Loucy (cell line): ENCODE measurements at regions not wholly inside any gene's neighbourhood (a gene's known extent, or its start where the extent isn't known, plus 50 kb on each side); places are given as distances from the start of the nearest gene placed in this dataset.

Source experiments
- H2AFZ ChIP-seq: fragments of 200-600 bp; sonication (generic); 2 replicates; pipeline ENCODE4 v1.6.0; 2016; ENCODE audit warnings: antibody characterized with exemption, mild to moderate bottlenecking, low read length, moderate library complexity
- H3F3A ChIP-seq: fragments of 200-600 bp; 2 replicates; pipeline ENCODE4 v1.6.0; 2016; ENCODE audit warnings: antibody characterized with exemption, low read depth, mild to moderate bottlenecking
- H3K27me3 ChIP-seq: fragments of 200-600 bp; sonication (generic); 2 replicates; pipeline ENCODE4 v1.6.1; 2014; ENCODE audit warnings: low read length, mild to moderate bottlenecking; ENCODE audit not compliant: insufficient read depth, poor library complexity, severe bottlenecking
- H3K36me3 ChIP-seq: fragments of 200-600 bp; sonication (generic); 2 replicates; pipeline ENCODE4 v1.6.1; 2016; ENCODE audit warnings: low read length; ENCODE audit not compliant: insufficient read depth
- H3K4me1 ChIP-seq: fragments of 200-600 bp; sonication (generic); 2 replicates; pipeline ENCODE4 v1.5.1; 2014; ENCODE audit warnings: low read length, mild to moderate bottlenecking; ENCODE audit not compliant: insufficient read depth, poor library complexity, severe bottlenecking
- H3K4me2 ChIP-seq: fragments of 200-600 bp; sonication (generic); 2 replicates; pipeline ENCODE4 v1.6.0; 2014; ENCODE audit warnings: antibody characterized with exemption, low read length, low read depth, mild to moderate bottlenecking; ENCODE audit not compliant: poor library complexity, severe bottlenecking
- H3K4me3 ChIP-seq: fragments of 200-600 bp; sonication (generic); 2 replicates; pipeline ENCODE4 v1.5.1; 2014; ENCODE audit warnings: low read length, mild to moderate bottlenecking, mixed read lengths; ENCODE audit not compliant: poor library complexity, severe bottlenecking
- H3K79me2 ChIP-seq: fragments of 200-600 bp; sonication (generic); 2 replicates; pipeline ENCODE4 v1.6.1; 2014; ENCODE audit warnings: low read length; ENCODE audit not compliant: insufficient read depth
- H3K9ac ChIP-seq: fragments of 200-600 bp; sonication (generic); 2 replicates; pipeline ENCODE4 v1.6.0; 2014; ENCODE audit warnings: mild to moderate bottlenecking, low read depth, low read length, moderate library complexity; ENCODE audit not compliant: poor library complexity, severe bottlenecking
- H3K9me2 ChIP-seq: fragments of 200-600 bp; sonication (generic); replicated peaks from 2 replicates; pipeline ENCODE4 v1.6.1; 2016; ENCODE audit warnings: low read depth, low read length, mixed read lengths
- H3K9me3 ChIP-seq: fragments of 200-600 bp; sonication (generic); 2 replicates; pipeline ENCODE4 v1.6.1; 2014; ENCODE audit warnings: mild to moderate bottlenecking, antibody characterized with exemption, low read length, low read depth; ENCODE audit not compliant: insufficient read depth
- H4K20me1 ChIP-seq: fragments of 200-600 bp; sonication (generic); 2 replicates; pipeline ENCODE4 v1.6.0; 2014; ENCODE audit warnings: antibody characterized with exemption, low read length, mild to moderate bottlenecking; ENCODE audit not compliant: insufficient read depth, poor library complexity, severe bottlenecking
- EZH2phosphoT487 ChIP-seq: fragments of 200-600 bp; IDR thresholded peaks from 2 replicates; pipeline ENCODE4 v1.6.1; 2018; ENCODE audit warnings: antibody characterized with exemption, mild to moderate bottlenecking, moderate library complexity, borderline replicate concordance
- TF ChIP-seq, protein P1 (sequence below): fragments of 200-600 bp; sonication (generic); conservative IDR thresholded peaks from 2 replicates; pipeline ENCODE4 v1.5.1; 2014; ENCODE audit warnings: mild to moderate bottlenecking, antibody characterized with exemption, low read length

DNA sequence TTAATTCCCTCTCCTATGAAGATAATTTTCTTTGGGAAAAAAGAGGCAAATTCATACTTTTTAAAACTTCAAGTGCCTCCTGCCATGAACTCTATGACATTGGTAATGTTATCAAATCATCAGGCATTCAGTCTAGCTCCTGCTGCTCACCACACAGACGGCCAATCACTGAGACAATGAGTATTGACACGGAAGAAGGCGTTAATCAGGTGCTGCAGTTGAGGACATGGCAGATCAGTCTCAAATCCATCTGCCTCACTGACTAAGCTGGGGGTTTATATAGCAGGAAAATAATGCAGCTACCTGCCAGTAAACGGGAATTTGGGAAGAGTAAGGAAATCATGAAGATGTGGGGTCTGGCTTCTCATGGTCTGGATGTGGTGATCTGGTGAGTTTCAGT is 1087.7 kb downstream of the CDH9 start:
- H2AFZ ChIP-seq: no peak overlapping the region
- no peaks in the 10 kb centered on the region for H3K79me2 ChIP-seq

DNA sequence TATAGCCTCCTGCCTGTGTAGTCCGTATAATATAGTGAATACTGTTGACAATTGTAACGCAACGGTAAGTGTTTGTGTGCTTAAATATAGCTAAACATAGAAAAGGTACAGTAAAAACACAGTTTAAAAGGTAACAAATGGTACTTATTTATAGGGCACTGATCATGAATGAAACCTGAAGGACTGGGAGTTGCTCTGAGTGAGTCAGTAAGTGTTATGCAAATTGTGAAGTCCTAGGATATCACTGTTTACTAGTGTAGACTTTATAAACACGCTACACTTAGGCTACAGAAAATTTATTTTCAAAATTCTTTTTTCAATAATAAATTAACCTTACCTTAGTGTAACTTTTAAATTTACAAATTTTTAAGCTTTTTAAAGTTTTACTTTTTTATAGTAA is 1090.1 kb downstream of the CDH9 start:
- Histone ChIP-seq H2AFZ (no peak overlapping the region), H3F3A (no peaks in the 10 kb centered on the region), H3K9ac (no peak overlapping the region), H3K4me3 (no peak overlapping the region), H3K9me2 (no peaks in the 10 kb centered on the region), H3K27me3 (no peaks in the 10 kb centered on the region), H4K20me1 (no peaks in the 10 kb centered on the region), H3K9me3 (no peaks in the 10 kb centered on the region), H3K4me1 (no peaks in the 10 kb centered on the region), H3K36me3 (no peaks in the 10 kb centered on the region), H3K79me2 (no peaks in the 10 kb centered on the region), H3K4me2 (no peak overlapping the region)
- no peak for TF ChIP-seq EZH2phosphoT487
- TF ChIP-seq, protein P1, sequence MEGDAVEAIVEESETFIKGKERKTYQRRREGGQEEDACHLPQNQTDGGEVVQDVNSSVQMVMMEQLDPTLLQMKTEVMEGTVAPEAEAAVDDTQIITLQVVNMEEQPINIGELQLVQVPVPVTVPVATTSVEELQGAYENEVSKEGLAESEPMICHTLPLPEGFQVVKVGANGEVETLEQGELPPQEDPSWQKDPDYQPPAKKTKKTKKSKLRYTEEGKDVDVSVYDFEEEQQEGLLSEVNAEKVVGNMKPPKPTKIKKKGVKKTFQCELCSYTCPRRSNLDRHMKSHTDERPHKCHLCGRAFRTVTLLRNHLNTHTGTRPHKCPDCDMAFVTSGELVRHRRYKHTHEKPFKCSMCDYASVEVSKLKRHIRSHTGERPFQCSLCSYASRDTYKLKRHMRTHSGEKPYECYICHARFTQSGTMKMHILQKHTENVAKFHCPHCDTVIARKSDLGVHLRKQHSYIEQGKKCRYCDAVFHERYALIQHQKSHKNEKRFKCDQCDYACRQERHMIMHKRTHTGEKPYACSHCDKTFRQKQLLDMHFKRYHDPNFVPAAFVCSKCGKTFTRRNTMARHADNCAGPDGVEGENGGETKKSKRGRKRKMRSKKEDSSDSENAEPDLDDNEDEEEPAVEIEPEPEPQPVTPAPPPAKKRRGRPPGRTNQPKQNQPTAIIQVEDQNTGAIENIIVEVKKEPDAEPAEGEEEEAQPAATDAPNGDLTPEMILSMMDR: no peak

More for the DNA sequence above, 1087.7 kb downstream of the CDH9 start:
- H3K9me2 ChIP-seq: no peaks in the 10 kb centered on the region
- no peak for TF ChIP-seq EZH2phosphoT487
- TF ChIP-seq, protein P1: no peak
- H3K9me3 ChIP-seq: no peaks in the 10 kb centered on the region
- no peak overlapping the region for H3K9ac ChIP-seq
- H3K36me3 ChIP-seq: no peaks in the 10 kb centered on the region
- H3K4me2 ChIP-seq: no peak overlapping the region
- no peaks in the 10 kb centered on the region for H4K20me1 ChIP-seq
- H3K27me3 ChIP-seq: no peaks in the 10 kb centered on the region
- H3K4me3 ChIP-seq: no peak overlapping the region
- H3F3A ChIP-seq: no peaks in the 10 kb centered on the region
- H3K4me1 ChIP-seq: no peaks in the 10 kb centered on the region

DNA sequence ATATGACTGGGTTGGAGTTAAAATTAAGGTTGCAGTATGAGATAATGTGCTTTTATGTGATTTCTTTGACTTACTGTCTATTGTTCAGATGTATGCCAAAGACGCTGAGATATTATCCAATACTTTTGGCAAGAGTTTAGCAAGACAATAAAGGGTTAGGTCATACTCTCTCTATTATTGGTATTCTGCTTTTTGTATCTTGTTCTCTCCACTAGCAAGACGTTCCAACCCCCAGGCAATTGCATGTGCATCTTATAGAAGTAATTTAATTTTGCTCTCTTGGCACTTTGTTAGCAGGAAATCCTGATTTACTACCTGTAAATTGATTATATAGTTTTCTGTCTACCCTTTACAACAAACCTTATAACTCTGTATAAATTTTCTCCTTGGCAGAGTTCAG is 1093.6 kb downstream of the CDH9 start:
- TF ChIP-seq, protein P1: no peak
- TF ChIP-seq EZH2phosphoT487: no peak
- no peaks in the 10 kb centered on the region for H3F3A ChIP-seq
- no peaks in the 10 kb centered on the region for H3K9me3 ChIP-seq
- no peaks in the 10 kb centered on the region for H3K36me3 ChIP-seq
- H3K79me2 ChIP-seq: no peaks in the 10 kb centered on the region
- no peak overlapping the region for H2AFZ ChIP-seq
- no peaks in the 10 kb centered on the region for H3K4me1 ChIP-seq
- H3K4me3 ChIP-seq: no peak overlapping the region
- no peak overlapping the region for H3K4me2 ChIP-seq
- H3K9me2 ChIP-seq: no peaks in the 10 kb centered on the region
- no peak overlapping the region for H3K9ac ChIP-seq
- no peaks in the 10 kb centered on the region for H4K20me1 ChIP-seq
- no peaks in the 10 kb centered on the region for H3K27me3 ChIP-seq
